Common myeloid progenitor, CD34-positive (primary cell): ENCODE measurements at regions not wholly inside any gene's neighbourhood (a gene's known extent, or its start where the extent isn't known, plus 50 kb on each side); places are given as distances from the start of the nearest gene placed in this dataset.
A peak's percentile ranks its signal among the peaks of the same experiment; 100 is the strongest.
"Not testable (repeated sequence)": the region's sequence is repeated elsewhere in the genome, so short reads cannot be mapped to it uniquely, and the experiment has no call there.

Experiments used
- CTCF ChIA-PET: fragments of 350-600 bp; sonication (Branson Sonifier 250); formaldehyde crosslinking; loops from one replicate; lab custom pipeline; 2021; ENCODE audit warnings: antibody characterized with exemption; lab: Charles Lee
- POLR2A ChIA-PET: fragments of 350-600 bp; sonication (Branson Sonifier 250); formaldehyde crosslinking; loops from one replicate; lab custom pipeline; 2021; ENCODE audit warnings: antibody characterized with exemption; lab: Charles Lee
- DNase-seq, 3 donors: peaks; one replicate each; pipeline versions ENCODE4 v3.0.0 to v3.0.0-alpha.2; 2013
- H3K27ac ChIP-seq, 2 experiments: 1 replicate in 1 of 2; 2 replicates in 1 of 2; pipeline ENCODE4 v1.7.0; 2013; ENCODE audit warnings: inconsistent platforms in 2 of 2, low read length in 2 of 2, mild to moderate bottlenecking in 2 of 2, low read depth in 1 of 2, moderate library complexity in 1 of 2; ENCODE audit not compliant: severe bottlenecking in 2 of 2, insufficient read depth in 1 of 2, poor library complexity in 1 of 2
- H3K27me3 ChIP-seq, 5 experiments: replicated peaks in 2 of 5; 1 replicate in 3 of 5; 2 replicates in 2 of 5; pipeline versions ENCODE4 v1.6.1 to v1.7.0; 2013; ENCODE audit warnings: low read length in 4 of 5, mild to moderate bottlenecking in 2 of 5, moderate library complexity in 2 of 5, inconsistent platforms in 1 of 5; ENCODE audit not compliant: insufficient read depth in 5 of 5, control insufficient read depth in 4 of 5
- H3K36me3 ChIP-seq, 4 experiments: 1 replicate in 2 of 4; 2 replicates in 2 of 4; pipeline versions ENCODE4 v1.6.1 to v1.7.0; 2013; ENCODE audit warnings: low read length in 3 of 4, control low read depth in 1 of 4, mild to moderate bottlenecking in 1 of 4; ENCODE audit not compliant: control insufficient read depth in 4 of 4, insufficient read depth in 4 of 4
- H3K4me1 ChIP-seq, 4 experiments: 1 replicate in 3 of 4; 2 replicates in 1 of 4; pipeline versions ENCODE4 v1.6.1 to v1.7.1; 2013; ENCODE audit warnings: low read length in 3 of 4, mild to moderate bottlenecking in 3 of 4, control low read depth in 1 of 4, inconsistent platforms in 1 of 4, moderate library complexity in 1 of 4; ENCODE audit not compliant: control insufficient read depth in 4 of 4, insufficient read depth in 4 of 4; ENCODE audit errors: control extremely low read depth in 1 of 4
- H3K4me3 ChIP-seq, 7 experiments: 1 replicate in 4 of 7; 2 replicates in 3 of 7; pipeline versions ENCODE4 v1.5.1 to v1.7.0; 2013; ENCODE audit warnings: mild to moderate bottlenecking in 7 of 7, low read length in 6 of 7, moderate library complexity in 6 of 7, inconsistent platforms in 2 of 7, low read depth in 2 of 7, control low read depth in 1 of 7; ENCODE audit not compliant: insufficient read depth in 4 of 7, control insufficient read depth in 1 of 7; ENCODE audit errors: extremely low read depth in 1 of 7
- H3K9me3 ChIP-seq, 5 experiments: 1 replicate in 4 of 5; 2 replicates in 1 of 5; pipeline versions ENCODE4 v1.6.1 to v1.7.1; 2013; ENCODE audit warnings: low read length in 4 of 5, mild to moderate bottlenecking in 2 of 5, inconsistent platforms in 1 of 5, low read depth in 1 of 5, moderate library complexity in 1 of 5; ENCODE audit not compliant: control insufficient read depth in 4 of 5, insufficient read depth in 2 of 5; ENCODE audit errors: control extremely low read depth in 1 of 5
- WGBS: methylation state at CpG from one replicate; pipeline ENCODE4 v1.1.5; 2013; ENCODE audit not compliant: insufficient coverage; 5-methylcytosine and 5-hydroxymethylcytosine counted together

GRCh38 chr2:90019908-90020307 lies 1328.4 kb downstream of the RPIA start:
- H3K4me1 ChIP-seq, H3K27ac ChIP-seq, DNase-seq, POLR2A ChIA-PET, H3K27me3 ChIP-seq, H3K4me3 ChIP-seq, CTCF ChIA-PET, H3K9me3 ChIP-seq, H3K36me3 ChIP-seq: not testable (repeated sequence)
- WGBS, result no CpG with 5 or more reads among the region's 1 CpG

GRCh38 chr2:90021234-90021633 lies 1329.8 kb downstream of the RPIA start:
- H3K36me3 ChIP-seq, H3K4me1 ChIP-seq, H3K9me3 ChIP-seq, H3K27ac ChIP-seq, H3K27me3 ChIP-seq, POLR2A ChIA-PET, DNase-seq, H3K4me3 ChIP-seq, CTCF ChIA-PET: not testable (repeated sequence)
- no CpG with 5 or more reads among the region's 9 CpGs for WGBS

GRCh38 chr2:90027231-90027643 lies 1335.8 kb downstream of the RPIA start:
- CTCF ChIA-PET, result interaction anchor here (1.4 kb wide), 1 partner anchor 43 kb away, joined by 3 read pairs; no protein-coding TSS in a partner anchor
- H3K9me3 ChIP-seq, H3K36me3 ChIP-seq, H3K27me3 ChIP-seq, H3K27ac ChIP-seq, H3K4me3 ChIP-seq, POLR2A ChIA-PET: not testable (repeated sequence)
- DNase-seq, result peak in 1 of 3 donors; percentile 15
- no CpG with 5 or more reads among the region's 3 CpGs for WGBS
- H3K4me1 ChIP-seq, result peaks cover 0 to 22% (median 11%) of the 10 kb centered on the region in 4 experiments

- H3K4me1 ChIP-seq, result peaks cover 0 to 23% (median 11%) of the 10 kb centered on the region in 4 experiments
- CTCF ChIA-PET, result interaction anchor here (1.4 kb wide), 1 partner anchor 42 kb away, joined by 3 read pairs; no protein-coding TSS in a partner anchor
- H3K9me3 ChIP-seq, POLR2A ChIA-PET, H3K27me3 ChIP-seq, H3K27ac ChIP-seq, H3K36me3 ChIP-seq: not testable (repeated sequence)
- WGBS, result no CpG with 5 or more reads among the region's 8 CpGs
- peak overlapping the region in 1 of 7 experiments; percentile 16 for H3K4me3 ChIP-seq
- peak; percentile 16 to 65 (median 56) for DNase-seq
Observed at GRCh38 chr2:90028381-90029079, 1337.1 kb downstream of the RPIA start.

GRCh38 chr2:90029080-90029428 lies 1337.6 kb downstream of the RPIA start:
- DNase-seq, H3K4me3 ChIP-seq, POLR2A ChIA-PET, H3K36me3 ChIP-seq, H3K27me3 ChIP-seq, H3K27ac ChIP-seq, H3K9me3 ChIP-seq, CTCF ChIA-PET: not testable (repeated sequence)
- peaks cover 0 to 23% (median 11%) of the 10 kb centered on the region in 4 experiments for H3K4me1 ChIP-seq
- WGBS, result no CpG with 5 or more reads among the region's 1 CpG

GRCh38 chr2:90032269-90032668 lies 1340.8 kb downstream of the RPIA start:
- H3K9me3 ChIP-seq, H3K27me3 ChIP-seq, H3K27ac ChIP-seq, H3K4me3 ChIP-seq, H3K36me3 ChIP-seq, CTCF ChIA-PET, POLR2A ChIA-PET: not testable (repeated sequence)
- WGBS, result no CpG with 5 or more reads among the region's 2 CpGs
- DNase-seq, result peak; percentile 38 to 81 (median 70)
- peaks cover 0 to 23% (median 11%) of the 10 kb centered on the region in 4 experiments for H3K4me1 ChIP-seq

- CTCF ChIA-PET, result interaction anchor here (0.8 to 2.2 kb wide), 2 partner anchors 30 to 37 kb away, joined by 3 to 6 read pairs; no protein-coding TSS in a partner anchor
- DNase-seq, result peak; percentile 37 to 52 (median 46)
- H3K36me3 ChIP-seq, H3K27ac ChIP-seq, H3K4me3 ChIP-seq, H3K27me3 ChIP-seq, H3K9me3 ChIP-seq, POLR2A ChIA-PET: not testable (repeated sequence)
- WGBS, result 43% methylated on average over 1 of the region's 1 CpG
- peaks cover 0 to 12% (median 6%) of the 10 kb centered on the region in 4 experiments for H3K4me1 ChIP-seq
Observed at GRCh38 chr2:90036335-90036734, 1344.9 kb downstream of the RPIA start.
